Loucy (cell line): ENCODE measurements at regions not wholly inside any gene's neighbourhood (a gene's known extent, or its start where the extent isn't known, plus 50 kb on each side); places are given as distances from the start of the nearest gene placed in this dataset.

ENCODE experiments used
- CTCF ChIP-seq: fragments of 200-600 bp; sonication (generic); conservative IDR thresholded peaks from 2 replicates; pipeline ENCODE4 v1.5.1; 2014; ENCODE audit warnings: mild to moderate bottlenecking, antibody characterized with exemption, low read length
- EZH2phosphoT487 ChIP-seq: fragments of 200-600 bp; IDR thresholded peaks from 2 replicates; pipeline ENCODE4 v1.6.1; 2018; ENCODE audit warnings: antibody characterized with exemption, mild to moderate bottlenecking, moderate library complexity, borderline replicate concordance

- no peak for TF ChIP-seq CTCF
- TF ChIP-seq EZH2phosphoT487 = no peak
Measured at GRCh38 chr1:163628034-163628773, 306.4 kb downstream of the NUF2 start.
